ENCODE measurements at regions not wholly inside any gene's neighbourhood (a gene's known extent, or its start where the extent isn't known, plus 50 kb on each side); places are given as distances from the start of the nearest gene placed in this dataset.

DNA sequence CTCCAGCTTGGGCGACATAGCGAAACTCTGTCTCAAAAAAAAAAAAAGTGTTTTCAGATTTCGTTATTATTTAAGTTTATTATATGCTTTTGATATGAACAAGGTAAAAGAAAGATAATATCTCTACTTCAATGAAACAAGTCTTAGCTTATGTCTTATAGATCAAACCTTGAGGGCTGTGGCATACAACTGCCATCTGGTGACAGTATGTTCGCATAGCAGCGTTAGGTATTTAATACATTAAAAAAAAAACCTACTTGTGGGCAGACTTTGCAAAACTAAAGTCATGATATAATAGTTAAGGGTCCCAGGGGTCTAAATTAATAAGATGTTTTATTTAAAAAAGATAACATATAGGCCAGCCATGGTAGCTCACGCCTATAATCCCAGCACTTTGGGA is 161.2 kb upstream of the AMOT start:
- Histone ChIP-seq H2AFZ (ENCODE audit: low read depth) (no peak overlapping the region), H3K4me2 (no peak overlapping the region), H3K4me3 (IDR thresholded peaks at IDR 0.05; ENCODE audit: insufficient read depth, low read depth, low read length) (no peak overlapping the region), H3K9ac (no peak overlapping the region), H3K4me1 (ENCODE audit: low read depth, poor library complexity, severe bottlenecking) (no peaks in the 10 kb centered on the region), H3K79me2 (ENCODE audit: insufficient read depth, low read depth) (no peaks in the 10 kb centered on the region), H4K20me1 (ENCODE audit: insufficient read depth) (no peaks in the 10 kb centered on the region), H3K27me3 (ENCODE audit: insufficient read depth, low read depth) (no peaks in the 10 kb centered on the region), H3K27ac (no peak overlapping the region), H3K36me3 (ENCODE audit: insufficient read depth) (no peaks in the 10 kb centered on the region)
- TF ChIP-seq, protein P1, sequence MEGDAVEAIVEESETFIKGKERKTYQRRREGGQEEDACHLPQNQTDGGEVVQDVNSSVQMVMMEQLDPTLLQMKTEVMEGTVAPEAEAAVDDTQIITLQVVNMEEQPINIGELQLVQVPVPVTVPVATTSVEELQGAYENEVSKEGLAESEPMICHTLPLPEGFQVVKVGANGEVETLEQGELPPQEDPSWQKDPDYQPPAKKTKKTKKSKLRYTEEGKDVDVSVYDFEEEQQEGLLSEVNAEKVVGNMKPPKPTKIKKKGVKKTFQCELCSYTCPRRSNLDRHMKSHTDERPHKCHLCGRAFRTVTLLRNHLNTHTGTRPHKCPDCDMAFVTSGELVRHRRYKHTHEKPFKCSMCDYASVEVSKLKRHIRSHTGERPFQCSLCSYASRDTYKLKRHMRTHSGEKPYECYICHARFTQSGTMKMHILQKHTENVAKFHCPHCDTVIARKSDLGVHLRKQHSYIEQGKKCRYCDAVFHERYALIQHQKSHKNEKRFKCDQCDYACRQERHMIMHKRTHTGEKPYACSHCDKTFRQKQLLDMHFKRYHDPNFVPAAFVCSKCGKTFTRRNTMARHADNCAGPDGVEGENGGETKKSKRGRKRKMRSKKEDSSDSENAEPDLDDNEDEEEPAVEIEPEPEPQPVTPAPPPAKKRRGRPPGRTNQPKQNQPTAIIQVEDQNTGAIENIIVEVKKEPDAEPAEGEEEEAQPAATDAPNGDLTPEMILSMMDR (conservative IDR thresholded peaks at IDR 0.05; ENCODE audit: low read depth, low read length), result no peak

DNA sequence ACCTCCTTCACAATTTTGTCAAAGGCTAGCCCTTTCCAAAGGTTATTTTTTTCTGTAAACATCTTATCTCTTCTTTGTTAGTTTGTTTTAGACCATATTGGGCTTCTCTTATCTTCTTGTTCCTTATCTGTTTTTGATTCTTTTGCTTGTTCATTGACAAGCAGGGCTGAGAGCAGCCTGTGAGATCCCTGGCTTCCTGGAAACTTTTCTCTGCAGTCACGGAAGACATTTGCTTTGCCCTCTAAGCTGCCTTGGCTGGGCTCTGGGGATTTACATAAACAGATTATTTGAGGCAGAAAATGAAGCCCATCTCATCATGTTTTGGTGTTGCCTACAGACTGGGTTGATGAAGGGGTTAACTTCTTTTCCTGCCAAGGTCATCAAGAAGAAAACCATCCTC is 157.4 kb upstream of the AMOT start:
- no peaks in the 10 kb centered on the region for H3K79me2 ChIP-seq (ENCODE audit: insufficient read depth, low read depth)
- H3K4me2 ChIP-seq, result no peak overlapping the region
- no peak overlapping the region for H2AFZ ChIP-seq (ENCODE audit: low read depth)
- H3K27ac ChIP-seq, result no peak overlapping the region
- no peaks in the 10 kb centered on the region for H3K27me3 ChIP-seq (ENCODE audit: insufficient read depth, low read depth)
- no peaks in the 10 kb centered on the region for H4K20me1 ChIP-seq (ENCODE audit: insufficient read depth)
- H3K4me1 ChIP-seq (ENCODE audit: low read depth, poor library complexity, severe bottlenecking), result no peaks in the 10 kb centered on the region
- H3K4me3 ChIP-seq (IDR thresholded peaks at IDR 0.05; ENCODE audit: insufficient read depth, low read depth, low read length), result no peak overlapping the region
- H3K9ac ChIP-seq, result no peak overlapping the region
- H3K36me3 ChIP-seq (ENCODE audit: insufficient read depth), result no peaks in the 10 kb centered on the region
- TF ChIP-seq, protein P1 (conservative IDR thresholded peaks at IDR 0.05; ENCODE audit: low read depth, low read length), result no peak

DNA sequence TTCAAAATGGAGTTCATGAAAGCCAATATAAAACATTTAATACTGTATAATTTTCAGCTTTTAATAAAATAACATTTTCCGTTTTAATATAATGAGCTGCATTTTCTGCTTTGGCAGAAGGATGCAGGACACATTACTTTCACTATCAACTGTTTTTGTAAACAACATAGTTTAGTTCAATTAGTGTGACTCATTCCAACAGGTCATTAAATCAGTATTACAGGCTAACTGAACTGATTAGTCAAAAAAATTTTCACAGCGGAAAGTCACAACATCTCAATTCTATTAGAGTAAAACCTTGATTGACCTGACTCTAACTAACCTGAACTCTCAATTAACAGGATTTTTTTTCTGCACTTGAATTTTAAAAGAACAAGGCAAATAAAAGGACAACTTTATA is 151.2 kb upstream of the AMOT start:
- Histone ChIP-seq H2AFZ (ENCODE audit: low read depth) (no peak overlapping the region), H4K20me1 (ENCODE audit: insufficient read depth) (no peaks in the 10 kb centered on the region), H3K27ac (no peak overlapping the region), H3K27me3 (ENCODE audit: insufficient read depth, low read depth) (no peaks in the 10 kb centered on the region), H3K9ac (no peak overlapping the region), H3K4me1 (ENCODE audit: low read depth, poor library complexity, severe bottlenecking) (no peaks in the 10 kb centered on the region), H3K4me2 (no peak overlapping the region), H3K36me3 (ENCODE audit: insufficient read depth) (no peaks in the 10 kb centered on the region), H3K4me3 (IDR thresholded peaks at IDR 0.05; ENCODE audit: insufficient read depth, low read depth, low read length) (no peak overlapping the region), H3K79me2 (ENCODE audit: insufficient read depth, low read depth) (no peaks in the 10 kb centered on the region)
- TF ChIP-seq, protein P1 (conservative IDR thresholded peaks at IDR 0.05; ENCODE audit: low read depth, low read length), result no peak

DNA sequence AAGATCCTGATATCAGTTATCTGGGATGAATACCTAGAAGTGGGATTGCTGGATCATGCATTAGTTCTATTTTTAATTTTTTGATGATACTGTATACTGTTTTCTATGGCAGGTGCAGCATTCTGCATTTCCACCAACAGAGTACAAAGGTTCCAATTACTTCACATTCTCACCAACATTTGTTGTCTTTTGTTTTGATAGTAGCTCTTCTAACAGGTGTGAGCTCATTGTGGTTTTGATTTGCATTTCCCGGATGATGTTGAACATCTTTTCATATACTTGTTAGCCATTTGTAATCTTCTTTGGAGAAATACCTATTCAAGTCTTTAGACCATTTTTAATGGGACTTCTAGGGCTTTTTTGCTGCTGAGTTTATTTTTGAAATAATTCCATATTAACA is 139.2 kb upstream of the AMOT start:
- Histone ChIP-seq H3K27ac (no peak overlapping the region), H3K4me1 (ENCODE audit: low read depth, poor library complexity, severe bottlenecking) (no peaks in the 10 kb centered on the region), H3K36me3 (ENCODE audit: insufficient read depth) (no peaks in the 10 kb centered on the region)

More for the DNA sequence above, 139.2 kb upstream of the AMOT start:
- TF ChIP-seq, protein P1 (conservative IDR thresholded peaks at IDR 0.05; ENCODE audit: low read depth, low read length), result no peak
- no peak overlapping the region for H3K4me2 ChIP-seq
- H3K4me3 ChIP-seq (IDR thresholded peaks at IDR 0.05; ENCODE audit: insufficient read depth, low read depth, low read length), result no peak overlapping the region
- no peaks in the 10 kb centered on the region for H3K79me2 ChIP-seq (ENCODE audit: insufficient read depth, low read depth)
- no peaks in the 10 kb centered on the region for H4K20me1 ChIP-seq (ENCODE audit: insufficient read depth)
- no peaks in the 10 kb centered on the region for H3K27me3 ChIP-seq (ENCODE audit: insufficient read depth, low read depth)
- H2AFZ ChIP-seq (ENCODE audit: low read depth), result no peak overlapping the region
- H3K9ac ChIP-seq, result no peak overlapping the region
